Heart left ventricle (tissue), 13 donors: ENCODE measurements at regions not wholly inside any gene's neighbourhood (a gene's known extent, or its start where the extent isn't known, plus 50 kb on each side); places are given as distances from the start of the nearest gene placed in this dataset.

Experiments
- POLR2A ChIP-seq, 2 donors: fragments of 450-650 bp; IDR thresholded peaks; one replicate each; pipeline ENCODE4 v1.6.1; 2017; ENCODE audit warnings: antibody characterized with exemption in 2 of 2, mild to moderate bottlenecking in 2 of 2, moderate library complexity in 2 of 2
- TF ChIP-seq, protein P1 (sequence below), 12 donors: fragments of 200-600 bp; sonication (generic) in 4 of 12; IDR thresholded peaks; one replicate each; pipeline versions ENCODE4 v1.5.0 to v1.8.0; 2018 to 2022; ENCODE audit warnings: antibody characterized with exemption in 12 of 12, mild to moderate bottlenecking in 5 of 12
- donor health status: ischemic (EF 13 %, LVEDD 7.1; RV severe dilation, severe dysfunction).
- donor health status: DM: no; HTN: yes; CAD: no.
- donor health status: DM: no; HTN: no; CAD: no.
- donor health status: ischemic (EF 25% LVEDD 6.9; RV normal size, moderate dysfunction).
- donor health status: ischemic (EF 25% LVEDD 5.7; RV mildly dilated, moderate dysfunction).
- donor health status: ischemic (EF 35%, LVEDD 5.7; RV mildly dilated, moderate dysfunction).
- donor health status: nonischemic (EF 11% LVEDD 7.7; RV severe dilation, severe dysfunction).
- donor health status: DM: yes; HTN: yes; CAD: no.
- donor health status: PGD.
- donor health status: ischemic (EF 29% LVEDD 5.4; RV normal size, mild dysfunction).
- donor health status: nonischemic (EF 23%, LVEDD 6.1; RV moderate dilation, normal function).

DNA sequence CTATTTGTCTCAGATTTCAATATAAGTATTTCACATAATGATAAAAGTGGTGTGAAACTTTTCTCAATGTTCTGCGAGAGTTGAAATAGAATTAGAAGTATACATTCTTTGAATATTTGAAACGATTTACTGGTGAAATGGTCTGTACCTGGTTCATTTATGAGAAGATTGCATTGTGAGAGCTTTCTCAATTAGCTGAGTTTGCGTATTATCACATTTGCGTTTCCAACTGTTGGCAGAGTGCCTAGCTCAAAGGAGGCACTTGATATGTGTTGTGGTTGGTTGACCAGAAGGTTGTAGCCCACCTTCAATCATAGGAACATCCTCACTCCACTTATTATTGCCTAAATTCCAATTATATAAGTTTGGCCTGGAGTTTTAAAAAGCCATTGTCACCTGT is 58.8 kb upstream of the EXOC2 start:
- TF ChIP-seq, protein P1, sequence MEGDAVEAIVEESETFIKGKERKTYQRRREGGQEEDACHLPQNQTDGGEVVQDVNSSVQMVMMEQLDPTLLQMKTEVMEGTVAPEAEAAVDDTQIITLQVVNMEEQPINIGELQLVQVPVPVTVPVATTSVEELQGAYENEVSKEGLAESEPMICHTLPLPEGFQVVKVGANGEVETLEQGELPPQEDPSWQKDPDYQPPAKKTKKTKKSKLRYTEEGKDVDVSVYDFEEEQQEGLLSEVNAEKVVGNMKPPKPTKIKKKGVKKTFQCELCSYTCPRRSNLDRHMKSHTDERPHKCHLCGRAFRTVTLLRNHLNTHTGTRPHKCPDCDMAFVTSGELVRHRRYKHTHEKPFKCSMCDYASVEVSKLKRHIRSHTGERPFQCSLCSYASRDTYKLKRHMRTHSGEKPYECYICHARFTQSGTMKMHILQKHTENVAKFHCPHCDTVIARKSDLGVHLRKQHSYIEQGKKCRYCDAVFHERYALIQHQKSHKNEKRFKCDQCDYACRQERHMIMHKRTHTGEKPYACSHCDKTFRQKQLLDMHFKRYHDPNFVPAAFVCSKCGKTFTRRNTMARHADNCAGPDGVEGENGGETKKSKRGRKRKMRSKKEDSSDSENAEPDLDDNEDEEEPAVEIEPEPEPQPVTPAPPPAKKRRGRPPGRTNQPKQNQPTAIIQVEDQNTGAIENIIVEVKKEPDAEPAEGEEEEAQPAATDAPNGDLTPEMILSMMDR (IDR thresholded peaks at IDR 0.05): no peak
- no peak for TF ChIP-seq POLR2A (IDR thresholded peaks at IDR 0.05)
